ENCODE measurements at regions not wholly inside any gene's neighbourhood (a gene's known extent, or its start where the extent isn't known, plus 50 kb on each side); places are given as distances from the start of the nearest gene placed in this dataset.

GRCh38 chr11:37762079-37762478 lies 1164.0 kb upstream of the RAG2 start:
- no peak for DNase-seq (ENCODE audit: low spot score)

GRCh38 chr11:37755521-37755920 lies 1157.5 kb upstream of the RAG2 start:
- DNase-seq (ENCODE audit: low spot score): no peak

- DNase-seq (ENCODE audit: low spot score): no peak
Measured at GRCh38 chr11:37748641-37749040, 1150.6 kb upstream of the RAG2 start.

- DNase-seq (ENCODE audit: low spot score): no peak
Measured at GRCh38 chr11:37747121-37747520, 1149.1 kb upstream of the RAG2 start.

GRCh38 chr11:37727371-37727770 lies 1129.3 kb upstream of the RAG2 start:
- DNase-seq (ENCODE audit: low spot score): no peak

GRCh38 chr11:37724315-37724714 lies 1126.3 kb upstream of the RAG2 start:
- no peak for DNase-seq (ENCODE audit: low spot score)

- no peak for DNase-seq (ENCODE audit: low spot score)
Measured at GRCh38 chr11:37721485-37721884, 1123.4 kb upstream of the RAG2 start.

GRCh38 chr11:37718431-37718999 lies 1120.5 kb upstream of the RAG2 start:
- DNase-seq (ENCODE audit: low spot score): no peak

GRCh38 chr11:37712251-37712650 lies 1114.2 kb upstream of the RAG2 start:
- no peak for DNase-seq (ENCODE audit: low spot score)

GRCh38 chr11:37710031-37710430 lies 1112.0 kb upstream of the RAG2 start:
- no peak for DNase-seq (ENCODE audit: low spot score)

- DNase-seq (ENCODE audit: low spot score): no peak
Measured at GRCh38 chr11:37704791-37705190, 1106.8 kb upstream of the RAG2 start.

GRCh38 chr11:37699644-37700043 lies 1101.6 kb upstream of the RAG2 start:
- no peak for DNase-seq (ENCODE audit: low spot score)

GRCh38 chr11:37695283-37695682 lies 1097.2 kb upstream of the RAG2 start:
- no peak for DNase-seq (ENCODE audit: low spot score)

GRCh38 chr11:37689951-37690350 lies 1091.9 kb upstream of the RAG2 start:
- DNase-seq (ENCODE audit: low spot score): no peak

GRCh38 chr11:37688456-37688855 lies 1090.4 kb upstream of the RAG2 start:
- DNase-seq (ENCODE audit: low spot score): no peak

- DNase-seq (ENCODE audit: low spot score): no peak
Measured at GRCh38 chr11:37687130-37687529, 1089.1 kb upstream of the RAG2 start.

GRCh38 chr11:37671321-37671720 lies 1073.3 kb upstream of the RAG2 start:
- DNase-seq (ENCODE audit: low spot score): no peak

- no peak for DNase-seq (ENCODE audit: low spot score)
Measured at GRCh38 chr11:37666960-37667359, 1068.9 kb upstream of the RAG2 start.

GRCh38 chr11:37657645-37658044 lies 1059.6 kb upstream of the RAG2 start:
- DNase-seq (ENCODE audit: low spot score): no peak

- DNase-seq (ENCODE audit: low spot score): no peak
Measured at GRCh38 chr11:37647767-37648166, 1049.7 kb upstream of the RAG2 start.

GRCh38 chr11:37643968-37644367 lies 1045.9 kb upstream of the RAG2 start:
- no peak for DNase-seq (ENCODE audit: low spot score)

GRCh38 chr11:37642296-37642695 lies 1044.3 kb upstream of the RAG2 start:
- DNase-seq (ENCODE audit: low spot score): no peak

- DNase-seq (ENCODE audit: low spot score): no peak
Measured at GRCh38 chr11:37632748-37633147, 1034.7 kb upstream of the RAG2 start.

GRCh38 chr11:37630866-37631265 lies 1032.8 kb upstream of the RAG2 start:
- DNase-seq (ENCODE audit: low spot score): no peak

- no peak for DNase-seq (ENCODE audit: low spot score)
Measured at GRCh38 chr11:37623778-37624177, 1025.7 kb upstream of the RAG2 start.

All from ecto neural progenitor cell (in vitro differentiated cells).